ENCODE measurements at regions not wholly inside any gene's neighbourhood (a gene's known extent, or its start where the extent isn't known, plus 50 kb on each side); places are given as distances from the start of the nearest gene placed in this dataset.

- TF ChIP-seq CTCF (IDR thresholded peaks at IDR 0.05), result no peak
- no peak for TF ChIP-seq POLR2A (IDR thresholded peaks at IDR 0.05)
Measured at GRCh38 chr21:25424634-25425033, 182.6 kb downstream of the MRPL39 start.

All from transverse colon (tissue), 3 donors.